GM03348 (cell line): ENCODE measurements at regions not wholly inside any gene's neighbourhood (a gene's known extent, or its start where the extent isn't known, plus 50 kb on each side); places are given as distances from the start of the nearest gene placed in this dataset.
"Not testable (repeated sequence)": the region's sequence is repeated elsewhere in the genome, so short reads cannot be mapped to it uniquely, and the experiment has no call there.

Experiments
- DNase-seq: peaks from one replicate; pipeline ENCODE4 v3.0.0; 2012; ENCODE audit warnings: low spot score

DNA sequence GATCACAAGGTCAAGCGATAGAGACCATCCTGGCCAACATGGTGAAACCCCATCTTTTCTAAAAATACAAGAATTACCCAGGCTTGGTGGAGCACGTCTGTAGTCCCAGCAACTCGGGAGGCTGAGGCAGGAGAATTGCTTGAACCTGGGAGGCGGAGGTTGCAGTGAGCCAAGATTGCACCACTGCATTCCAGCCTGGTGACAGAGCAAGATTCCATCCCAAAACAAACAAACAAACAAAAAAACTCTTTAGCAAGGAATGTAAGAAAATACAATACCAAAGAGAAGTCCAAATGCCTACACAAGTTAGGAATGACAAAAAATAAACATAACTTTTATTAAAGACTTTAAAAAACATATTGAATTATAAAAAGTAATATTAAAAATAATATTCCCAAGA lies 462.3 kb downstream of the C12orf50 start:
- DNase-seq = not testable (repeated sequence)

DNA sequence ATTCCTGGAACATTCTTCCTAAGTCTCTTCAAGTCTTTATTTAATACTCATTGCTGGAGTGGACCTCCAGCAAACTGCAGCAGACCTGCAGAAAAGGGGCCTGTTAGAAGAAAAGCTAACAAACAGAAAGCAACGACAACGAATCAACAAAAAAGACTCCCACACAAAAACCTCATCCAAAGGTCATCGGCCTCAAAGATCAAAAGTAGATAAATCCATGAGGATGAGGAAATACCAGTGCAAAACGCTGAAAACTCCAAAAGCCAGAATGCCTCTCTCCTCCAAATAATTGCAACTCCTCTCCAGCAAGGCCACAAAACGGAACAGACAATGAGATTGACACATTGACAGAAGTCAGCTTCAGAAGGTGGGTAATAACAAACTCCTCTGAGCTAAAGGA lies 472.2 kb downstream of the C12orf50 start:
- DNase-seq = no peak

DNA sequence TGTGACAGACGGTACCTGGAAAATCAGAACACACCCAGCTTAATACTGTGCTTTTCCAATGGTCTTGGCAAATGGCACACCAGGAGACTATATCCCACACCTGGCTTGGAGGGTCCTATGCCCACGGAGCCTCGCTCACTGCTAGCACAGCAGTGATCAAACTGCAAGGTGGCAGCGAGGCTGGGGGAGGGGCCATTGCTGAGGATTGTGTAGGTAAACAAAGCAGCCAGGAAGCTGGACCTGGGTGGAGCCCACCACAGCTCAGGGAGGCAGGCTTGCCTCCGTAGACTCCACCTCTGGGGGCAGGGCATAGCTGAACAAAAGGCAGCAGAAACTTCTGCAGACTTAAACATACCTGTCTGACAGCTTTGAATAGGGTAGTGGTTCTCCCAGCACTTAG lies 498.0 kb downstream of the C12orf50 start:
- DNase-seq = not testable (repeated sequence)

DNA sequence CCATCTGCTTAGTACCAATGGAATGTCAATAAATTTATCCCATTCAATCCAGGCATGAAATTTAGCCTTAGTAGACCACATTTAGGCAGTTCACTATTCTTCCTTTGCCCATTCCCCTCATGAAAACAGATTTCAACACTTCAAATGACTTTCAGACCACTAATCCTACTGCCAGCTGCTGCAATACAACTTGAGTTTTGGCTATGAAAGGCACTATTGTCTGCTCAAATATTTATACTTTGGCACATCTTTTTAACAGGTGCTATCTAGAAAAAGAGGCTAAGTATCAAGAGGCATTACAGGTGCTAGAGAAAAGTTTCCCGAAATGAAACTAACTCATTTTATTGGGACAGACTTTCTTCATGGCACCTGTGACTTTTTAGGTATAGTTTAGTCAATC lies 499.8 kb downstream of the C12orf50 start:
- DNase-seq = no peak

DNA sequence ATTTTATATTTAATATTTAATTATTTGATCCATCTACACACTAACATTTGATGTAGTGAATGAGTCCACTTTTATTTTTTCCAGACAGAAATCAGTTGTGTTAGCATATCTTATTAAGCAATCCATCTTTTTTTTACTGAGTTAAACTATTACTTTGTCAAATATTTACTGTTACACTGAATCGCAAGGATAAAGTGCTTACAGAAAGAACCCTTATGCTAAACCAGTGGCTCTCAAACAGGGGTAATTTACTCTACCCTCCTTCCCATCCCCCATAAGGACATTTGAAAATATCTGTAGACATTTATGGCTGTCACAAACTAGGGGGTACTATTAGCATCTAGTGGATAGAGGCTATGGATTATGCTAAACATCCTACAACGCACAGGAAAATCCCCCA lies 508.2 kb downstream of the C12orf50 start:
- no peak for DNase-seq

DNA sequence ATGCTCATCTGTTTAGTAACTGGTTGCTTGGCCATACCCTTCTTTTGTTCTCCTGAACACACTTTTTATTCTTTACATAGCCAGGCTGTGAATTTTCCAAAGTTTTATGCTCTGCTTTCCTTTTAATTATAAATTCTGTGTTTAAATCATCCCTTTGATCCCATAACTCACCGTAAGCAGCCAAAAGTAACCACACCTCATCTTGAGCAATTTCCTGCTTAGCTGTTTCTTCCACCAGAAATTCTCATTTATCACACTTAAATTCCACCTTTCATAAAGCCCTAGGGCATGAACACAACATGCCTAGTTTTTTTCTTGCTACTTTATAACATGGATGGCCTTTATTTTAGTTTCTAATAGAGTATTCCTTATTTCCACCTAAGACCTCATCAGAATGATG lies 510.7 kb downstream of the C12orf50 start:
- no peak for DNase-seq

DNA sequence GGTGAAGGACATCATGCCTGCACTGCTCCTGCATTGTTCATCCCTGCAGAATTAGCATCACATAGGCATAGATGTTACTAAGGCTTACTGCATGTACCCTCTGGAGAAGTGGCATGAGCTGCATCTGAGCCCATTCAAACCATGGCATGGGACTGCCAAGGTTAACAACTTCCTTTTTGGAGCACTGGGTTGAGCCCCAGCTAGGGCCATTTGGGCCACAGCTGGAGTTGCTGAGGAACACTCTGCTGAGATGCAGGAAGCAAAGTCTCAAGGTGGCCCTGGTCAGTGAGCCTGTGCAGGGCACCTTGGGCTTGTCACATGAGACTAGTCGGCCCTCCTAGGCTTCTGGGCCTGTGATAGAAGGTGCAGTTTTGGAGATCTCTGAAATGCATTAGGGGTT lies 511.2 kb downstream of the C12orf50 start:
- DNase-seq = no peak

DNA sequence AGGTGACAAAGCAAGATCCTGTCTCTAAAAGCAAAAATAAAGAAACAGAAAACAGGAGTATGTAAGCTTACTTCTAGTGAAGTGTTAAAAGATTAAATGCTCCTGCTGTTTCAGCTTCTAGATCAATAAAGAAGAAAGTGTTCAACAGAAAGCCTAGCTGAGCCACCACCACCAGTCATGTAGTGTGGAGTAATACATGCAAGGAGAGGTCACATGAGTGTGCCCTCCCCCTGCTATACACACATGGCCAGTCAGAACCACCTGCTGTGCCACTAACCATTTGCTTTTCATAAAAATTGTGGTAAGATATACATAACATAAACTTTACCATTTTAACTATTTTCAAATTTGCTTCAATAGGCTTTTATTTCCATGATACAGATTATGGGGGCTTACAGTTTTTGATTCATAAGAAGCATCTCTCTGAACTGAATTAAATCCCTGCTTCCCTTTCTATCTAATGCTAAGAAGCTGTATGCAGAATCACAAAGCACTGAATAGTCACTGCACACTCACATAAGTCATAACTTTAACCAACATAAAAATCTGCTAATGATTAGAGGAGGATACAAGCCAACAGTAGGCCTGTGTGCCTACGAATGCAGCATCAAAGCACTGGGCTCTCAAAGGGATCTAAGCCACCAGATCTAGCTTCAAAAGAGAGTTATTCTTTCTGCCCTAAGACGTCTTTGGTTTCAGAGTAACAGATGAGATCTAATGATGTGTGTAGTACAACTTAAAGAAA lies 515.5 kb downstream of the C12orf50 start:
- DNase-seq = no peak

DNA sequence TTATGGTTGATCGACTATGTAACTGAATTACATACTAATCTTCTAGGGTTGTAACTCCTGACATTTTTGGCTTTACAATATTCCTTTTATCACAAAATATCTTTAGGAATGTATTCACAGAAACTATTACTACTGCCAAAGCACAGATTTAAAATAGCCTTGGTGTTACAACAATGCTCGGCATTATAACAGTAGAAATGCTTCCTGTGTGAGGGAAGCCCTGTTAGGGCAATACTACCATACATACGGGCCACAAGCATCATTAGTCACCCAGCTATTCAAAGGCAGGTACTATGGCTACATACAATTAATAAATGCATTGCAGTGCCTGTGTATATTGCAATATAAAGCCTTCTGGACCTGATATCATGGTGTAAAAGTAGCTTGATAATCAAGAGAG lies 517.8 kb downstream of the C12orf50 start:
- DNase-seq = no peak

DNA sequence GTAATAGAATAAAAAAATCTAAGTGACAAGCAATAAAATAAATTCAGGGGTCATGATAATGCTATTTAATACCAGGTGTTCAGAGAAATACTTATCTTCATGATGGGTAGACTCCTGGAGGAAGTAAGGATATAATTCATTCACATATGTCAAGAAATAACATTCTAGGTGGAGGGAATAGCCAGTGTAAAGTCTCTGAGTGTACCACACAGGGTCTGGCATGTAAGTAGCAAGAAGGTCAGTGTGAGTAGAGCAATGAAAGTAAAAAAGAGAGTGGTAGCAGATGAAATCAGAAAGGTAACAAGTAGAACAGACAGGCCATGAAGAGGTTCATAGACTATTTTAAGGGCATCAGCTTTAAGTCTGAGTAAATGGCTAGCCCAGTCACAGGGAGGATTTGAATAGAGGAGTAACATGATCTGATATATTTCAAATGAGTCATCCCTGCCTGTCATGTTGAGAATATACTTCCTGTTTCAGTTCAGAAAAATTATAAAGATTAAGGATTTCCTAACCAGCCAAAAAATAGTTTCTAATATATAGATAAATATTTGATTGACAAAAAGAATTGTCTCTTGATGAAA lies 519.9 kb downstream of the C12orf50 start:
- peak; percentile 7 for DNase-seq

DNA sequence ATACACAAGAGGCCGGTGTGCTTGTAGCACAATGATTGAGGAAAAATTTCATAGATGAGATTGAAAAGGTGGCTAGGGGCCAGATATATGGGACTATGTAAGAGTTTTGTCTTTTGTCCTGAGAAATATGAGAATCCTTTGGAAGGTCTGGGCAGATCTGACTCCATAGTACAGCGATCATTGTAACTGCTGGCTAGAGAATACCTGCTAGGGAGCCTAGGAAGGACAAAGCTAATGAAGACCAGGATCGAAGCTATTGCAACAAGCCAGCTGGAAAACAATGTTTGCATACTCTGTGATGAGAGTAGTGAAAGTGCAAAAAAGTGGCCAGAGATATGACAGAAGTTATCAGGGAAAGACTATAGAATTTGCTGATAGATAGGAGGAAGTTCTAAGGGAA lies 537.6 kb downstream of the C12orf50 start:
- DNase-seq = no peak

DNA sequence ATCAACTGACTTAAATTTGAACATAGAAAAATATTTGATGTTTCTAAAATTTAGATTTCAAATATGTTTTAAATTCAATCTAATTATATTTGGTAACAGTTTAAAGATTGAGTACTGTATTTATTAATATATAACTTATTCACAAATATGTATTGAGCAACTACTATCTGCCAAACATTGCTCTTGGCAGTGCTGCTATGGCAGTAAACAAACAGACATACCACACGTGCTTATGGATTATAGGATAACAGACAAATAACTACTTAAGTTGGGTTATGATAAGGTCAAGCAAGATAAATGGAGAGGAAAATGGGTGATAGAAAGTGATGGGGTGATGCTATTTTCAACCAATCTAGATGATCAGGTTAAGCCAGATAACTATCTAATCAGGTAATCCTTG lies 538.1 kb downstream of the C12orf50 start:
- no peak for DNase-seq

DNA sequence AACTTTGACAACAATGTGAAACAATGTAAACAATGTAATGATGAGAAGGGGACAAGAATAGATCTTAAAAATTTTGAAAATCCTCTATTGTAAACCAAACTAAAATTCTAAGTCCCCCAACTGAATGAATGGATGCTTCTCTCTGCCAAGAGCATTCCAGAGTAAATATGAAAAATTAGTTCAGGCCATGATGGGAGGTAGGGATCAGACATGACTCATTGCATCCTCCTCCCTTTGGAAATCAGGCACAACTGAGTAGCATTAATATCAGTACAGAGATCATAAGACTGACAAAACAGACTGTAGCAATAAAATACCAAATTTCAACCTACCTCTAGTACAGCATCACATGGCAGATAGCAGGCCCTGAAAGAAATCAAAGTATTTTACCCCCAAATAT lies 559.9 kb downstream of the C12orf50 start:
- no peak for DNase-seq

DNA sequence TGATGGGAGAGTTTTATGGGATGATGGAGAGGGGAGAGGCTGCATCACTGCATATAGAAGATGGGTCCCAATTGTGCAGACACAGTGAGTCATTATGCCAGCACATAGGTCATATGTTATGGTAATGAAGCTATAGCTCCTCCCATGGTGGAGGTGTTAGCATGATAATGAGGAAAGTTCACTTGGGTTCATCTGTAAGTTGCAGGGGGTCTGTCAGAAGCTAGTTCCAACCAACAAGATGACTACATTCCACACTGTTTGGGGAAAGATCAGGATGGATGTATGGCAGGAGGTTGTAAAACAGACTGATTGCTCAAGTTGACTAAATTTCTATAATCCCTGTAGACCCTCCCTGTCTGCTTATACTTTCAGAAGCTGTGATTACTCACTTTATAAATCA lies 561.3 kb downstream of the C12orf50 start:
- DNase-seq = no peak

DNA sequence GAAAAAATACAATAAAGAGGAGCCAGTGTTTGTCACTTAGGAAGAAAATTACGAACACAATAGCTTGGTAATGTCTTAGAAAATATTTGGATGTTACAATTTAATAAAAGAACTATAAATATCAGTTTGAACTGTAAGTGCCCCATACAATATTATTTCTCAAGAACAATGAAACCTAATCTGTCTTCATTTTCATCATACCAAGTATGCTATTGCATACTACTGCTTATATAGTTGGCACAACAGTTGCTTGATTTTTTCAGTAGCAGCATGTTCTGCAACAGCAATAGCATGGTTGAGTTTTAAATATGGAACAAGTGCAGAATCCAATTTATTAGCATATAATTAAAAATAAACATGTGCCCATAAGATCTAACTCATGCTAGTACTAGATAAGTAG lies 564.6 kb downstream of the C12orf50 start:
- no peak for DNase-seq

DNA sequence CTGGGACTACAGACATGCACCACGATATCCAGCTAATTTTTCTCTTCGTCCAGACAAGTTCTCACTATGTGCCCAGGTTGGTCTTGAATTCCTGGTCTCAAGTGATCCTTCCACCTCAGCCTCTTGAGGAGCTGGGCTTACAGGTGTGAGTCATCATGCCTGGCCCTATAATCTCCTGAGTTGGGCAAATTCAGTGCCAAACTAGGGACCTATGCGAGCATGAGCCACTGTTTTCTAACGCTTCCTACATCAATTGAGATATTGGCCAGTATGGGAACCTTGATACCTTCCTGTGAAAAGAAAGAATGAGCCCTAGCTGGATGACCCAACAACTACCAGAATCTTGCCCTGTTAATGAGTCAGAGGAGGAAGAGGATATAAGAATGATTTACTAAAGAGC lies 585.2 kb downstream of the C12orf50 start:
- no peak for DNase-seq

DNA sequence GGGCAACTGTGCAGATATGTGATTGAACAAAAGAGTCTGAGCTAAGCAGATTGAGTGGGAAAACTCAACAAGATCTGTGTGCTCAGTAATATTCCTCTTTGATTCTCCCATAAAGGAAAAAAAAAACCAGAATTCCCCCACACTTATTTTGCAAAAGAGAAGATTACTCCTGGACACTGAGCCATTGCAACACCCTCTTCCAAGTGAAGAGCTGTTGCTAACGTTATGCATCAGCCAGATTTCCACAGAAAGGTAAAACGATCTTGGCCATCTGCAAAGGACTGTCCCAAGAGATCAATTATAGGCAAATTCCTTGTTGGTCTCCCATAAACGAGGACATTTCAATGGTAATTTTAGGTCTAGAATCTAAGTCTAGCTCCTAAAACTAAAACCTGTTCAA lies 587.7 kb downstream of the C12orf50 start:
- no peak for DNase-seq

DNA sequence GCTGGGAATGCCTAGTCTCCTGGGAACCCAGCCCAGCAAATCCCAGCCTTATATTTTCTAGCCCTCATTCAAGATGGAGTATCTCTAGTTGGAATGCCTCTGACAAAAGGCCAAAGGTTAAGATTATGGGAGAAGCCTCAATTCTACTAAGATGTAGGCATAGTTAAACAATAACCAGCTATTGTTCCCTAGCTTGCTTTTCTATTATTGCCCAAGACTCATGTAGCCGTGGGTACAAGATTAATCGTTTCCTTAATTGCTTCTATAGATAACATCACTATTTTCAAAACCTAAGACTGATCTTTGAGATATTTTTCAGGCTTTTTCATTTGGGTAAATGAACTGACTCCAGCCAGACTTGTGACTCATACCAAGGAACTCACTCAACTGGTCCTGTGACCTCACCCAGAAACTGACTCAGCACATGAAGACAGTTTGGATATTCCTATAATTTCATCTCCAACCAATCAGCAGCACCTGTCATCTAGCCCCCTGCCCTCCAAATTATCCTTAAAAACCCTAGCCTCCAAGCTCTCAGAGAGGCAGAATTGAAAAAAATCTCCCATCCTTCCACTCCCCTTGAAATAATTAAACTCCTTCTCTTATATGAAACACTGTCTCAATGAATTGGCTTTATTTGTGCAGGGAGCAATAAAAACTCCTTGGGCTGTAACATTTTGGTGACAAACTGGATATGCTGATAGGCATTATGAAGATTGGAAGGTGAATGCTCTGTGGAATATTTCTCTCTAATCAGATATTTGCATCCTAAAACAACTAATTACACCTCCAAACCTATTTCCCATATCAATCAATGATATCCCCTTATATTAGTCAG lies 589.0 kb downstream of the C12orf50 start:
- peak; percentile 9 for DNase-seq

DNA sequence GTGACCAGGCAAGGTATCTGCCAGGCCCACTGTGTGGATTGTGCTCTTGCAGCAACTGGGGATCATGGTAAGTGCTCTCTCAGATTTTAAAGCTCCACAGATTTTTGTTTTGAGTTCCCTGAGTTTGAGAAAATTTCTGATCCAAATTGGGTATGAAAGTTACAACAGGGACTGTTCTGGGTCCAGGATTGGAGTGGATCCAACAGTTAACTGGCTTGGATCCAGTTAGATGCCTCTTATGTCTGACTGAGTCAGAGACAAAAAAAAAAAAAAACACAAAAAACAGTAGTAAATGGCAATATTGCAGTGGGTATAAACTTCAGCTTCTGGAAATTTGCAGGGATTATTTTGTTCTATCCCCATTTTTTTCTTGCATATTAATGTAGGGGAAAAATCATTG lies 598.8 kb downstream of the C12orf50 start:
- DNase-seq = no peak

DNA sequence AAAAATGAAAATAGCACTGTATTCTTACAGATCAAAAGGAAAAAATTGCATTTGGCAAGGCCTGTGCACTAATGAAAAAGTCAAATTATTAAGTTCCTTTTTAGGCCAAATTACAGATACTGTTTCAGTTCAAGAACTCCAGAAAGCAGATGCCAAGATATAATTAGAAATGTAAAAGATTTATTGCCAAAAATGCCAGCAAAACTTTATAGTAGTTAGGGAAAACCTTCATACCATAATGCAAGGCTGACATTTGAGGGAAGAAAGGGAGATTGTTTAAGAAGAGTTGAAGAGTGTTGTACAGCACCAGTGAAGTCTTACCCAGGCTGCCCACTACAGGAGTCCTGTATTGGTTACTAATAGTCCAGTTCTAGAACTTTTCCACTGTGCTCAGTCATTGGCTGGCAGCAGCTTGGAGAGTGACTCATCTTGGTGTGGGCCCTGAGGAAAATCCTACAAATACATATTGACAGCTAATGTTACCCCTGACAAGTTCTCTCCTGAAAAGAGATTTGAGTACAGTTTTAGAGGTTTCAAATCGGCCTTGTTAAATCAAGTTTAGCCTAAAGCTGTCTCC lies 600.4 kb downstream of the C12orf50 start:
- no peak for DNase-seq

DNA sequence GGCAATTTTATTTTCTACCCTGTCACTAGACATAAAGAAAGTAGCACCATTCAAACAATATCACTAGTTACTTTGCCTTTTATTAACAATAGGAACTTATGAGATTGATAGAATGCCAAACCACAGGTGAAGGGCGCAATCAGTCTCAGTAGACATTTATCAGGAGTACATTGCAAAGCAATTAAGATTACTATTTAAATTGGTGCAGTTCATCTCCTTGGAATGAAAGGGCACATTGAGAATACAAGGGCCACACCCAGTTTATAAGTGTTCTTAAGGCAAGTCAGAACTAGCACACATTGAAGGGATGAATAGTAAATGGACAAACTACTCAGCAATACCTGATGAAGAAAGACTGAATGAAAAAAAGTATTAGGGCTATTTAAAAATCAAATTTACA lies 601.4 kb downstream of the C12orf50 start:
- DNase-seq = no peak

DNA sequence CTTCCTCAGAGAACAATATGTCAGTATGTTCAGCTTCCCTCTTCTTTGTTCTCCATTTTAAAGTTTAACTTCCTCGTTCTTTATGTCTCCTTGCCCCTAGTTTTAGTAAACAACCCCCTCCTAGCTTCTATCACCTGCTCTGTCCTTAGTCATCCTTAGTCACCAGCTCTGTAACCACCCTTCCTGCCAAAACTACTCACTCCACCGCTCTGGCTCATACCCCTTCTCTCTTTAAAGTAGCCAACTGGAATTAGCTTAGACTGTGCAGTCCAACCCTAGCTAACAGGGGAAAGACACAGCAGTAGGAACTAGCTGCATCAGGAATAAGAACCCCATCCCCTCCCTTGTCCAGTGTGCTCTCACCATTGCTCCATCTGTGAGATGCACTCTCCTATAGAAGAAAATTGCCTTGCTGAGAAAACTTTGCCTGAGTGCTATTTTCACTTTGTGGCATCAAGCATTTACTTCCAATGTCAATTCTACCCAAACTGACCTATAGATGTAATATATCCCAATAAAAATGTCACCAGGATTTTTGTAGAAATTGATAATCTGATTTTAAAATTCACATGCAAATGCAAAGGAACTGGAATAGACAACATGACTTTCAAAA lies 603.2 kb downstream of the C12orf50 start:
- no peak for DNase-seq
